ENCODE measurements at regions not wholly inside any gene's neighbourhood (a gene's known extent, or its start where the extent isn't known, plus 50 kb on each side); places are given as distances from the start of the nearest gene placed in this dataset.

DNA sequence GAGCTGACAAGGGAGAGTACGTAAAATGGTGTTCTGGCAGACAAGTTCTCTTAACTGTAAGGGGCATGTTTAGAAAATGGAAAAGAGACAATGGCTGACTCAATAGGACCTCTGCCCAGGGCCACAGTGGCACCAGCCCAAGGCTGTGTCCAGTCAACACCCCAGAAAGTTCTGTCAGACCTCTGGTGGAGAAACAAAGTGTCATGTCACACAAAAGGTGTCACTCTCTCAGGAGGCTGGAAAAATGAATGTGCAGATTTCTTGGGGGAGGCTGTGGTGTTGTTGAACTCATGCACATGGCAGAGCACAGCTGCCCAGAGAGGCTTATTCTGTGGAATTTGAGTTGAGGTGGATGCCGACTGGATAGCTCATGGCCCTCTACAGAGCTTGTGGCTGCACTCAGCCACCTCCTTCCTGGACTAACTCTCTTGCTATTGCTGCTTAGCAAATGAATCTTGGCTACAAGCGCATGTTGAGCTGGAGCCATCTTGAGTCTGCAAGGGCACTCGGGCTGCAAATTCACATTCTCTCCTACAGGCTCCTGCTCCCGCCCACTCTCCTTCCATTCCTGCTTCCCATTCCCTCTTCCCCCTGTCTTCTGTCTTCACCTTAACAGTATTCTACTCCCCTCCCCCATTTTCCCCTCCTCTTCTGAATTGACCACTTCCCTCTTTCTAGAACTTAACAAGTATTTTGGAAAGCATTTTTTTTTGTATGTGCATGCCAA lies 55.8 kb upstream of the SLC7A14 start:
- TF ChIP-seq, protein P1, sequence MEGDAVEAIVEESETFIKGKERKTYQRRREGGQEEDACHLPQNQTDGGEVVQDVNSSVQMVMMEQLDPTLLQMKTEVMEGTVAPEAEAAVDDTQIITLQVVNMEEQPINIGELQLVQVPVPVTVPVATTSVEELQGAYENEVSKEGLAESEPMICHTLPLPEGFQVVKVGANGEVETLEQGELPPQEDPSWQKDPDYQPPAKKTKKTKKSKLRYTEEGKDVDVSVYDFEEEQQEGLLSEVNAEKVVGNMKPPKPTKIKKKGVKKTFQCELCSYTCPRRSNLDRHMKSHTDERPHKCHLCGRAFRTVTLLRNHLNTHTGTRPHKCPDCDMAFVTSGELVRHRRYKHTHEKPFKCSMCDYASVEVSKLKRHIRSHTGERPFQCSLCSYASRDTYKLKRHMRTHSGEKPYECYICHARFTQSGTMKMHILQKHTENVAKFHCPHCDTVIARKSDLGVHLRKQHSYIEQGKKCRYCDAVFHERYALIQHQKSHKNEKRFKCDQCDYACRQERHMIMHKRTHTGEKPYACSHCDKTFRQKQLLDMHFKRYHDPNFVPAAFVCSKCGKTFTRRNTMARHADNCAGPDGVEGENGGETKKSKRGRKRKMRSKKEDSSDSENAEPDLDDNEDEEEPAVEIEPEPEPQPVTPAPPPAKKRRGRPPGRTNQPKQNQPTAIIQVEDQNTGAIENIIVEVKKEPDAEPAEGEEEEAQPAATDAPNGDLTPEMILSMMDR (optimal IDR thresholded peaks at IDR 0.05 in 1 of 3, IDR thresholded peaks at IDR 0.05 in 1 of 3, conservative IDR thresholded peaks at IDR 0.05 in 1 of 3; ENCODE audit: extremely low read depth in 1 of 3, insufficient read depth in 2 of 3, low read length in 3 of 3) = no peak
- no peak for TF ChIP-seq EZH2 (IDR thresholded peaks at IDR 0.05; ENCODE audit: low read length)
